ENCODE measurements at regions not wholly inside any gene's neighbourhood (a gene's known extent, or its start where the extent isn't known, plus 50 kb on each side); places are given as distances from the start of the nearest gene placed in this dataset.

DNA sequence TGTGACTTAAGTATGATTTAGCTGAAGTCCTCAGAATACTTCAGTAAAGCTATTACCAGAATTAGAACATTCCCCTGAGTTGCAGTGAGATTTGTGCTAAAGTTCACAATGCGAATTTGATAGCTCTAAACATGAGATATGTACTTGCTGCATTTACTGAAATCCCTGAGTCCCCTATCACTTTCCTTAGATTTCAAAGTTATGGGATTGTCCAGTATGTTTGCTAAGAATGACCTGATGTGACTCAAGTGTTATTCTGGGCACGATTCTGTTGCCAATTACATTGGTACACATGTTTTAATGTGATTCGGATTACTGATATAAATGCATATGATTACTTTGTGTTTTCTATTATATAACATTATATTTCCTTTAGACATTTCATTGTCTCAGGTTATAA, 91.3 kb upstream of the AMOT start:
- TF ChIP-seq, protein P1, sequence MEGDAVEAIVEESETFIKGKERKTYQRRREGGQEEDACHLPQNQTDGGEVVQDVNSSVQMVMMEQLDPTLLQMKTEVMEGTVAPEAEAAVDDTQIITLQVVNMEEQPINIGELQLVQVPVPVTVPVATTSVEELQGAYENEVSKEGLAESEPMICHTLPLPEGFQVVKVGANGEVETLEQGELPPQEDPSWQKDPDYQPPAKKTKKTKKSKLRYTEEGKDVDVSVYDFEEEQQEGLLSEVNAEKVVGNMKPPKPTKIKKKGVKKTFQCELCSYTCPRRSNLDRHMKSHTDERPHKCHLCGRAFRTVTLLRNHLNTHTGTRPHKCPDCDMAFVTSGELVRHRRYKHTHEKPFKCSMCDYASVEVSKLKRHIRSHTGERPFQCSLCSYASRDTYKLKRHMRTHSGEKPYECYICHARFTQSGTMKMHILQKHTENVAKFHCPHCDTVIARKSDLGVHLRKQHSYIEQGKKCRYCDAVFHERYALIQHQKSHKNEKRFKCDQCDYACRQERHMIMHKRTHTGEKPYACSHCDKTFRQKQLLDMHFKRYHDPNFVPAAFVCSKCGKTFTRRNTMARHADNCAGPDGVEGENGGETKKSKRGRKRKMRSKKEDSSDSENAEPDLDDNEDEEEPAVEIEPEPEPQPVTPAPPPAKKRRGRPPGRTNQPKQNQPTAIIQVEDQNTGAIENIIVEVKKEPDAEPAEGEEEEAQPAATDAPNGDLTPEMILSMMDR (IDR thresholded peaks at IDR 0.05; ENCODE audit: insufficient read depth, low read length, poor library complexity, severe bottlenecking) = no peak
- no peak for TF ChIP-seq EZH2phosphoT487 (conservative IDR thresholded peaks at IDR 0.05; ENCODE audit: low read length)
